ENCODE measurements at regions not wholly inside any gene's neighbourhood (a gene's known extent, or its start where the extent isn't known, plus 50 kb on each side); places are given as distances from the start of the nearest gene placed in this dataset.

DNA sequence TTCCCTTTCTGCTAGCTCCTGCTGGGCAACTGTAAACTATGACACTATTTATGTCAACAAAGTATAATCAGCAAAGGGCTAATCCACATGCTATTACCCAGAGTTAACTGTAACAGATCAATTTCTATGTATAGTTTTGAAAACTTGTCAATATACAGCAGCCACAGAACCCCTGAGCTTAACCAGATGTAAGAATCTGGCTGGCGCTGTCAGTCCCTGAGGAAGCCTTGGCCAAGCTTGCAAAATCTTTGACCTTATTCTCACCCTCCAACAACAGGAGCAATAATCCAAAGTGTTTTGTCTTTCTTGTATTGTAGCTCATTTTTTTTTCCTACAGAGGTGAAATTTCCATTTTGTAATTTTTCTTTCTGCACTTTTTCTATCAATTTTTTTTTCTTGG lies 1230.1 kb upstream of the SLC10A2 start:
- TF ChIP-seq CEBPB (IDR thresholded peaks at IDR 0.05; ENCODE audit: low read depth, low read length) (no peak), POLR2A (IDR thresholded peaks at IDR 0.05; ENCODE audit: low read depth, low read length) (no peak), RAD21 (IDR thresholded peaks at IDR 0.05; ENCODE audit: low read length) (no peak), BHLHE40 (IDR thresholded peaks at IDR 0.05; ENCODE audit: low read depth, low read length) (no peak)
- TF ChIP-seq, protein P1, sequence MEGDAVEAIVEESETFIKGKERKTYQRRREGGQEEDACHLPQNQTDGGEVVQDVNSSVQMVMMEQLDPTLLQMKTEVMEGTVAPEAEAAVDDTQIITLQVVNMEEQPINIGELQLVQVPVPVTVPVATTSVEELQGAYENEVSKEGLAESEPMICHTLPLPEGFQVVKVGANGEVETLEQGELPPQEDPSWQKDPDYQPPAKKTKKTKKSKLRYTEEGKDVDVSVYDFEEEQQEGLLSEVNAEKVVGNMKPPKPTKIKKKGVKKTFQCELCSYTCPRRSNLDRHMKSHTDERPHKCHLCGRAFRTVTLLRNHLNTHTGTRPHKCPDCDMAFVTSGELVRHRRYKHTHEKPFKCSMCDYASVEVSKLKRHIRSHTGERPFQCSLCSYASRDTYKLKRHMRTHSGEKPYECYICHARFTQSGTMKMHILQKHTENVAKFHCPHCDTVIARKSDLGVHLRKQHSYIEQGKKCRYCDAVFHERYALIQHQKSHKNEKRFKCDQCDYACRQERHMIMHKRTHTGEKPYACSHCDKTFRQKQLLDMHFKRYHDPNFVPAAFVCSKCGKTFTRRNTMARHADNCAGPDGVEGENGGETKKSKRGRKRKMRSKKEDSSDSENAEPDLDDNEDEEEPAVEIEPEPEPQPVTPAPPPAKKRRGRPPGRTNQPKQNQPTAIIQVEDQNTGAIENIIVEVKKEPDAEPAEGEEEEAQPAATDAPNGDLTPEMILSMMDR (conservative IDR thresholded peaks at IDR 0.05; ENCODE audit: low read depth, low read length), result no peak

All from IMR-90 (cell line).